ENCODE measurements at regions not wholly inside any gene's neighbourhood (a gene's known extent, or its start where the extent isn't known, plus 50 kb on each side); places are given as distances from the start of the nearest gene placed in this dataset.

- Histone ChIP-seq H2AK5ac (ENCODE audit: low read depth, low read length) (no peak overlapping the region), H3K36me3 (ENCODE audit: control insufficient read depth, insufficient read depth, low read length) (no peaks in the 10 kb centered on the region), H2BK15ac (ENCODE audit: low read depth, low read length) (no peak overlapping the region), H4K20me1 (ENCODE audit: insufficient read depth, low read length) (no peaks in the 10 kb centered on the region), H4K8ac (ENCODE audit: low read depth in 2 of 2, low read length in 2 of 2) (no peak overlapping the region), H2BK20ac (ENCODE audit: low read depth, low read length) (no peak overlapping the region), H2BK5ac (ENCODE audit: low read depth, low read length, poor library complexity, severe bottlenecking) (no peak overlapping the region), H2AK9ac (replicated peaks; ENCODE audit: low read depth, low read length, poor library complexity) (no peak overlapping the region), H4K5ac (ENCODE audit: low read depth, low read length) (no peak overlapping the region), H2AFZ (replicated peaks; ENCODE audit: low read length, poor library complexity) (no peak overlapping the region), H2BK120ac (ENCODE audit: low read depth, low read length) (no peak overlapping the region), H3K27ac (ENCODE audit: insufficient read depth, low read length) (no peak overlapping the region), H3K9me1 (ENCODE audit: insufficient read depth, low read length) (no peaks in the 10 kb centered on the region), H3K23ac (ENCODE audit: low read depth, low read length) (no peak overlapping the region), H3K56ac (ENCODE audit: extremely low read depth, insufficient read depth, low read length) (no peak overlapping the region), H3K18ac (ENCODE audit: low read depth, low read length) (no peak overlapping the region), H3K9me3 (ENCODE audit: control insufficient read depth, insufficient read depth, low read length) (no peaks in the 10 kb centered on the region), H4K91ac (ENCODE audit: insufficient read depth, low read depth, low read length) (no peak overlapping the region), H3K4me3 (ENCODE audit: insufficient read depth, low read depth, low read length) (no peak overlapping the region), H3K79me1 (ENCODE audit: low read depth in 1 of 2, low read length in 2 of 2) (no peaks in the 10 kb centered on the region), H3K9ac (ENCODE audit: low read depth, low read length) (no peak overlapping the region), H3K4me2 (ENCODE audit: low read depth, low read length) (no peak overlapping the region), H3K4ac (ENCODE audit: low read depth, low read length) (no peak overlapping the region), H3K4me1 (ENCODE audit: control insufficient read depth, insufficient read depth, low read length) (no peaks in the 10 kb centered on the region), H3K14ac (replicated peaks; ENCODE audit: low read depth, low read length) (no peak overlapping the region), H3K27me3 (ENCODE audit: control insufficient read depth, insufficient read depth, low read length) (no peaks in the 10 kb centered on the region)
- in situ Hi-C loops (cut with MboI; ENCODE audit: low sequenced_read_pairs) (no loop called here), intact Hi-C loops (cut with micrococcal nuclease) (no loop called here), dilution Hi-C loops (cut with HindIII; ENCODE audit: low sequenced_read_pairs, unreplicated experiment) (no loop called here)
- WGBS, 2 experiments (ENCODE audit: extremely low coverage in 2 of 2, insufficient read length in 1 of 2): no CpG with 5 or more reads among the region's 1 CpG
- peak; percentile 59 for DNase-seq
- BruUV-seq (replicated peaks): no TSS peak
- CTCF ChIA-PET: no interaction called here
- POLR2A ChIA-PET (ENCODE audit: unreplicated experiment): no interaction called here
- ATAC-seq (ENCODE audit: low read depth): peak; percentile 66; the same call in 1 of the 2 replicates
- TF ChIP-seq CHD1 (IDR thresholded peaks at IDR 0.05; ENCODE audit: low read depth, low read length) (no peak), CTCF (conservative IDR thresholded peaks at IDR 0.05; ENCODE audit: low read depth, low read length) (no peak), RCOR1 (IDR thresholded peaks at IDR 0.05; ENCODE audit: insufficient replicate concordance, low read length) (no peak), MAZ (IDR thresholded peaks at IDR 0.05; ENCODE audit: borderline replicate concordance, low read depth, low read length) (no peak), CEBPB (IDR thresholded peaks at IDR 0.05; ENCODE audit: low read depth, low read length) (no peak), FOS (IDR thresholded peaks at IDR 0.05; ENCODE audit: low read depth, low read length) (no peak), SMC3 (IDR thresholded peaks at IDR 0.05; ENCODE audit: low read depth, low read length) (no peak), USF2 (IDR thresholded peaks at IDR 0.05; ENCODE audit: low read depth, low read length) (no peak), NFE2L2 (IDR thresholded peaks at IDR 0.05; ENCODE audit: low read depth, low read length) (peak; percentile 63), POLR2A (IDR thresholded peaks at IDR 0.05; ENCODE audit: low read depth, low read length) (no peak), RFX5 (IDR thresholded peaks at IDR 0.05; ENCODE audit: low read depth, low read length) (peak; percentile 95), BHLHE40 (IDR thresholded peaks at IDR 0.05; ENCODE audit: low read depth, low read length) (no peak), MAFK (IDR thresholded peaks at IDR 0.05; ENCODE audit: low read depth, low read length) (peak; percentile 49; the same call in 1 of the 2 replicates)
Observed at GRCh38 chr13:65789815-65790214, 1440.3 kb downstream of the PCDH9 start.
